HG02588 (cell line): ENCODE measurements at regions not wholly inside any gene's neighbourhood (a gene's known extent, or its start where the extent isn't known, plus 50 kb on each side); places are given as distances from the start of the nearest gene placed in this dataset.

Experiments
- ATAC-seq: cut with Tn5 transposase; IDR thresholded peaks from one replicate; pipeline ENCODE4 v1.9.1; 2021; ENCODE audit warnings: mild to moderate bottlenecking, moderate library complexity; ENCODE audit not compliant: unreplicated experiment

DNA sequence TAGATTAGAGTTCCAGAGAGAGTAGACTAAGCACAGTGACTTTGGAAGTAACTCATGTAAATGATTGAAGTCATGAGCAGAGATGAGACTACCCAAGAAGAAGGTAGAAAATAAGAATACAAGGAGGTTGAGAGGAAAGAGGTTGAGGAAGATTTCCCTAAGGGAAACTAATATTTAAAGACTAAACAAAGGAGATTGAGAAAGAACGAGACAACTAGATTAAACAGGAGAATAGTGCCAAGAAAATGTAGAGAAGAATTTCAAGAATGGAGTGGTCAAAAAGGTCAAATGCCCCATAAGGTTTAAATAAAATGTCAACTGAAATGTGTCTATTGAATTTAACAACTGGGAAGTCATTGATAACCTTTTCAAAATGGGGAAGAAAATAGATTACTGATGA, 59.0 kb downstream of the RPS29 start:
- no peak for ATAC-seq

GRCh38 chr14:49526101-49526500, 60.1 kb downstream of the RPS29 start:
- no peak for ATAC-seq

DNA sequence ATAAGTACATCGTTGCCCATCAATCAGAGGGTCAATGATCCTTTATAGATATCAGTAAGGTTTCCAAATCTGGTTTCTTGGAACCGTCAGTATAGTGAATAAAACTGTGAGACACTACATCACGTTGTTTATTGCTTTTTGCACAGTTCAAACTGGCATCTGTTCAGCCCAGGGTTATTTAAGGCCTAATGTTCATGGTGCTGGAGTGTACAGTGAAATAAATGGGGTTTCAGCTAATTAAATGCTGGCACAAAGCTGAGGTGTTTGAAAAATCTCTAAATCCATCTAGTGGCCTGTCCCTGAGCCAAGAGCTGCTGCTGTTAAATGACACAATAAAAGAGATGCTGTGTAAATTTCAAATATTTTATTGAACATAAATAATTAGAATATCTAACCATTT, 69.9 kb downstream of the RPS29 start:
- ATAC-seq, result no peak

DNA sequence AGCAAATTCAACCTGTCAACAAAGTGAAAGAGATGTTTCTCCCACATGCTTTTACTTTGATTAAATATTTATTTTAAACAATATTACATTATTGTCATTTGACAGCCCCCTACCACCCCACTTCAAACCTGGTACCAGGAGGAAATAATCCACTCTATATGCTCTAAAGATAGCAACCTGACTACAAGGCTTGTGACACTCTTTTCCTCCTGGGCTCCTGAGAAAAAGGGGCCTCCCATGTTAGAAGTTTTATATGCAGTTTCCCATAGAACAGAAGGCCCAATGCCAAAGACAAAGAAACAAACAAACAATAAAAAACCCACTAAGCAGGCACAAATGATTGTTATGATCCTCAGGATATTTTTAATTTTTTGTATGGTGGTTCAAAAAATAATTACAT, 73.6 kb downstream of the RPS29 start:
- no peak for ATAC-seq

GRCh38 chr14:49512147-49512551, 74.0 kb downstream of the RPS29 start:
- no peak for ATAC-seq

- no peak for ATAC-seq
These were observed 78.1 kb downstream of the RPS29 start for GRCh38 chr14:49508124-49508523.

DNA sequence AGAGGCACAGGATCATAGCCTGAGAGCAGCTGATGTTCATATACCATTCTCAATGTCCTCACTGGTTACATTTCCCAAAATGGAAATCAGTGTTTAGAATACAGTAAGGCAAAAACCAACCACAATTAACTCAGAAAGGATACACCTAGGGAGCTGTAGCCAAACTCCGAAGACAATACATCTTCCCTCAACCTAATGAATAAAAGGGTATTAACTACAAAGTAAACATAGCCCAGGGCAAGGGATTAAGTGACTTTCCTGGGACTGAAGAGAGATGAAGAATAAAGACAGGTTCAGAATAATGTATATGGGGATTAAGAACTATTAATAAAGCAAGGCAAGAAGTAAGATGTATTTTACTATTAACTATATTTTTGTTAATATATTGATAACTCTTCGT, 79.5 kb downstream of the RPS29 start:
- ATAC-seq, result no peak

GRCh38 chr14:49505041-49505766, 81.0 kb downstream of the RPS29 start:
- no peak for ATAC-seq

- peak; percentile 84 for ATAC-seq
These were observed 88.3 kb downstream of the RPS29 start for GRCh38 chr14:49497725-49498348.

DNA sequence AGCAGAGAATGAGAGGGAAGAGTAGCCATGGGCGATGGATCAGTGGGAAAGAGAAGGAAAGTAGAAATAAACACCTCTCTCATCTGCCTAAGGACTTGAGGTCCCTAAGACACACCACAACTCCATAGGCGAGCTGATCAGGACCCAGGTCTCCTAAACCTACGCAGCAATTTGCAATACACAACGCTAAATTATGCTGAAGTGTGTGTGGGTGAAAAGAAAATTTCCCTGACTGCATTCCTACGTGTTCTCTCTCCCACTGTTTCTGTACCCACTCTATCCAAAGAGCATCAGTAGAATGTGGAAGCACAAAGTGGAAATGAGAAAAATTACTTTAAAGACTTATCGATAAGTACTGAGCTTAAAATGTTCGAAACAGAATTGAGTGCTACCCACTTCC, 88.9 kb downstream of the RPS29 start:
- no peak for ATAC-seq

DNA sequence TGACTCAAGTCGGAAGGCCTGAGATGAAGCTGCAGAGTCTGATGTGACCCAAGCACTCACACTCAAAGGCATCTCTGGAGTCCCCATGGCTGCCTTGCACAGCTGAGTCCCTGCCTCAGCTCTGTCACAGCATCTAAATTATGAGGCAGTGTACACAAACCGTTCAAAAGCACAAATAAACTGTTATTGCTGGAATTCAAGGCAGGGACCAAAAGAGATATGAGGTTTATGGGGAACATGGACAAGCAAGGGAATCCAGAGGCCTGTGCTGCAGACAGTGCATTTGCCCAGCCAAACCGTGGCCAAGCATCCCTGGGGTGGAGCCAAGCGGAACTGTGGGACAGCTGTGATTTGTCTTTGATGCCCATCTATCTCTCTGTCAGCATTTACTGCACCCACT, 91.3 kb downstream of the RPS29 start:
- no peak for ATAC-seq

DNA sequence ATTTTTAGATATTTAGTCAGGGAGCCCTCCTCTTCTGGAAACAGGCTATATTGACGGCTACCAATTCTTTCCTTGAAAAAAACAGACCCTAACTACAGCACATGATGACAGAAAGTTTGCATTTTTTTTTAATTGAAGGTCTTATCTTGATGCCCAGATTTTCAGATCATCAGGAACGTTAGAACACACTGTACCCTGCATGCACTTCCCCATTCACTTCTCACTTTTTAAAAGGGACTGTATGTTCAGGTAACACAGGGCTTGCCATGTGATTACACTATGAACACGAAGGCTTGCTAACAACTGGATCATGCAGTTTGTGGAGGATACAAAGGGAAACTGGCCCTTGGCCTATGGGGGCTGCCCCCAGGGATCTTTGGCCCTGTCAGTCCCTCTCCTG, 92.6 kb downstream of the RPS29 start:
- ATAC-seq, result no peak

GRCh38 chr14:49492151-49492550, 94.0 kb downstream of the RPS29 start:
- ATAC-seq, result no peak

- no peak for ATAC-seq
These were observed 96.8 kb downstream of the RPS29 start for GRCh38 chr14:49489341-49489740.

DNA sequence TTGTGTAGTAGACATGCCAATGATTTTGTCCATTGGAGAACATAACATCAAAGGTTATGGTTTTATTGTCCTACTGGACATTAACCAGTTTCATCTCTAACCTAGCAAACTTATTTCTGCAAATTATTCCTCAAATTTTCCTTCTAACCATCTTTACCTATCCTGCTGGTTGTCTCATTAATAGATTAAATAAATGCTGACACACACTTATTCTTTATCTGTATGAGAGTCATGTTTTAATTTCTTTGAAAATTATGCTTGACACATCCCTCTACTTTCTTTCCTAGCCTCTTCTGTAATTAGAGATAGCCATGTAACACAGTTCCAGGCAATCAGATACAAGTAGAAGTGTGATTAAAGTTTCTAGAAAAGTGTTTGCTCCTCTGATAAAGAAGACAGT, 98.9 kb downstream of the RPS29 start:
- ATAC-seq, result no peak

DNA sequence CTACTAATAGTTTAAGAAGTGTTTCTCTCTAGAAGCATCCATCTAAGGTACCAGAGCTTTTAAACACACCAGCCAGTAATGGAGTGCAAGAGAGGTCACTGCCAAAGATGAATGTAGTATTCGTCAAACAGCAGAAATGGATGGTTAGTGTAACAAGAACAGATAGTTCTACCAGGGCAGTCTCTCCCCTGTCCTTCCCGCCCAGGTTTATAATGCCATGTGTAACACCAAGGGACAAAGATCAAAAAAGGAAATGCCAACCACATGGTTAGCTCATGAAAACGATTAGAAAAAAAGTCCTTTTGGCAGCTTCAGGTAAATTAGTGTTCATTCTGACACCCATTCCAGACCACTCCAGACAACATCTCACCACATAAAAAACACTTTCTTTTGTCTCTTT, 100.9 kb downstream of the RPS29 start:
- ATAC-seq, result no peak

DNA sequence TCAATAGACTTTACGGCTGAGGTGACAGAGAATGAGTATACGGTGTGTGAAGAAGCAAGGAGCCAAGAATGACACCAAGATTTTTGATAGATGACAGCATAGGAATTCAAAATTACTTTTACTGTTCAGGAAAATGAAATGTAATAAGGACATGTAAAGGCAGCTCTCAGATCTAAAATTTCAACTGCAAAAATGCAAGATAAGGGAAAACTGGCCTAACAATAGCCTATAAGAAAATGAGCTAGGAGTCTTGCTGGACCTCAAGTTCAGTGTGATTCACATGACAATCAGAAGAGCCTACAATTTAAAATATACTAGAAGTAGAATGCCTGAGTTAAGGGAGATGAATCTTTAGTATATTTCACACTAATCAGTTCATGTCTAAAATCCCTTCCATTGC, 102.0 kb downstream of the RPS29 start:
- no peak for ATAC-seq

- ATAC-seq, result peak; percentile 64
These were observed 102.9 kb downstream of the RPS29 start for GRCh38 chr14:49483268-49483667.

- no peak for ATAC-seq
These were observed 105.1 kb downstream of the RPS29 start for GRCh38 chr14:49480979-49481498.

DNA sequence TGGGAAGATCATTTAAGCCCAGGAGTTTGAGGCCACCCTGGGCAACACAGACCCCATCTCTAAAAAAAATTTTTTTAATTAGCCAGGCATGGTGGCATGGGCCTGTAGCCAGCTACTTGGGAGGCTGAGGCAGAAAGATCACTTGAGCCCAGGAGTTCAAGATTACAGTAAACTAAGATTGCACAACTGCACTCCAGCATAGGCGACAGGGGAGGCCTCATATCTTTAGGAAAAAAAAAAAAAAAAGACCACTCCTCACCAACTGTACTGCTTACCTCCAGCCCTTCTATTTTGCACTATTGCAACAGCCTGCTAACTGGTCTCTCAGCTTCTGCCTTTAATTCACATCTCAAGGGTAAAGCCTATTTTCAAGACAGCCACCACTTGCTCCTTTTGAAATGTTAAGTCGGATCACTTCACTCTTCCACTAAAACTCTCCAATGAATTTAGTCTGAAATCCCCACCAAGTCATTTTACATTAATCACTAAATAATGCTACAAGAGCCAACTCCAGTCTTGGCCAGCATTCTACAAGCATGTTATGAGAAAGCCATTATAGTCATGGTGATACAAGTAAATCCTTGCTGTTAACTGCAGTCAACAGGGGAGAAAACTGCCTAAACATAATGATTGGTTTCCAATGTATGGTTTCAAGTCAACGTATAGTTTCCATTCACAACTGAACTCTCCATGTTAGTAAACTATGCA, 106.0 kb downstream of the RPS29 start:
- no peak for ATAC-seq

DNA sequence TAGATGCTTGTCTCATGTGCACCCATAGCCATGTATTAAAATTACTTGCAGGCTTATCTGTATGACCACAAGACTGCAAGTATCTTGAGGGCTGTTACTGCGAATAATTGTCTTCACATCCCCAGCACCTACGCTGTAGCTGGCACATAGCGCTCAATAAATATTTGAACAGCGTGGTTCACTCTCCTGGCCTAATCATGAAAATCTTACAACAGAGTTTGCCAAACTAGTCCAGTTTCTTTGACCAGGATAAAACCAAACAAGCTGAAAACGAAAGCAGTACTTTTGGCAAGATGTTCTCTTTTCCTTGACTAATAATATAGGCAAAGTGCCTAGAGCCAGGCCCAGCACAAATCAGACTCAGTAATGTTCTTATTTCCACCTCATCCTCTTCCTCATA, 106.7 kb downstream of the RPS29 start:
- no peak for ATAC-seq

DNA sequence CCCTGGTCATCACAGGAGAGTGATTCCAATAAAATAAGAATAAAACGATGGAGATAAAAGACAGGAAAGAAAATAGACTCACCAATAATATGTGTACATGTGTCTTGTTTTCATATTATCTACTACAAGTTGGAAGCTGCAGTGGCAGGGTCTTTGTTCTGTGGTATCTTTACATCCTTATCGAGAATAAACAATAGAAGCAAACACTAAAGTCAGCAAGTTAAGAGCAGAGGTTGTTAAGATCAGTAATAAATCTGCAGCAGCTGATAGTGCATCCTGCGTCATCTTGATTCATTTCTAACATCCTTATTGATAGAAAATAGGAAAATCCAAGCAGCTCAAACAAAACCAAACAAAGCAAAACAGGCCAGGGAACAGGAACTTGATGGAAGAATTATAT, 107.4 kb downstream of the RPS29 start:
- no peak for ATAC-seq
